Activated CD4-positive, alpha-beta T cell treated with anti-CD3 and anti-CD28 coated beads, Interleukin-2, amount 50 U/mL, for 16 hours (primary cell): ENCODE measurements at regions not wholly inside any gene's neighbourhood (a gene's known extent, or its start where the extent isn't known, plus 50 kb on each side); places are given as distances from the start of the nearest gene placed in this dataset.

Experiments used
- DNase-seq: peaks from one replicate; pipeline ENCODE4 v3.0.0-alpha.2; 2020

DNA sequence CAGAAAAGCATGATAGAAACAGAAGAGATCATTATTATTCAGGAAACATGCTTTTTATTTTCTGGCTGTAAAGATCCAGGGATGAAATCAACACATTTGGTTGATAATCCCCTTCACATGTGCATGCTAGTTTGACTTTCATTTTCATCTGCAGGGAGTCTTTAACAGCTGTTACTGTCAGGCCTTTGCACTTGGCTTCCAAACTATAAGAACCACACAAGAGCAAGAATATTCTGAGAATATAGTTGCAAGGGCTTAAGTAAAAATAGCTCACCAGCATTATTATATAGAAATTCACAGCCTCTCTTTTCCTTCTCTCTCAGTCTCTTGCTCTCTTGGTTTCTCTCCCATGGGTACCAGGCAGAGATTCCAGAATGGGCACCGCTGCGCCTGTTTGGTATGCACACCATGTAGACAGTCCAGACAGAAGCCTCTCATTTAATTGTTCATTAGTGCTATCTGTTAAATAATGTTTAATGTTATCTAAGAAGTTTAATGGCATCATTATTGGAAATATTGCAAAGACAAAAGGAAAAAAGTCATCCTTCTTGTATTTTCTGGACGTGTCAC lies 622.3 kb upstream of the PLXNA2 start:
- no peak for DNase-seq

DNA sequence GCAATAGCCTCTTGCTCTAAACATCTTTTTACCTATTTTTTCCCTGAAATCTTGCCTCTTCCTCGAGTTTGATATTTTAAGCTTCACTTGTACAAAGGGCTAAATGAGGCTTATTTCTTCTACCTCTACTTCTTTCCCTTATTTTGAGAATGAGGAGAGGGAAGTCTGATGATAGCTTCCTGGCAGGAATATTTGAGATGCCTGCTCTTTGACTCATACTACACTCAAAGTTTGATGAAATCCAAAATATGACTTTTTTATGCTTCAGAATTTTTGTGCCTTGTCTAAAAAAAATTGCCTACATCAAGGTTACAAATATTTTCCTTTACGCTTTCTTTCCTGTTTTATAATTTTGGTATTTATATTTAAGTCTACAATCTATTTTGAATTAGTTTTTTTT lies 624.4 kb upstream of the PLXNA2 start:
- no peak for DNase-seq

DNA sequence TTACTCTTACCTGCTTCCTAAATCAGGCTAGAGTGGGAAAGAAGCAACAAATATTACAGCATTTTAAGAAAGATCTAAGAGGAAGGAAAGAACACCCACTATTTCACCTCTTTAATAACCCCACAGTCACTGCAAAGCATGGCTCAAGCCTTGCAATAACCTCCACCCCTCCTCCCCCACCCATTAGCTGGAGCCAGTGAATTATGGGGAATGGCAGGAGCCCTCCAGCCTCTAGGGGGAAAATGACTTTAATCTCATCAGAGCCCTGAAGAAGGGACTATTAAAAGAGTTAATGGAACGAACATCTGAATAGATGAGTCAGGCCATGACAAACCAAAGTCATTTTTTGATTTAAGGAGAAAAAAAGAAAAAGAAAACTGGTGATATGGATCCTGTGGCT lies 630.7 kb upstream of the PLXNA2 start:
- DNase-seq: no peak

DNA sequence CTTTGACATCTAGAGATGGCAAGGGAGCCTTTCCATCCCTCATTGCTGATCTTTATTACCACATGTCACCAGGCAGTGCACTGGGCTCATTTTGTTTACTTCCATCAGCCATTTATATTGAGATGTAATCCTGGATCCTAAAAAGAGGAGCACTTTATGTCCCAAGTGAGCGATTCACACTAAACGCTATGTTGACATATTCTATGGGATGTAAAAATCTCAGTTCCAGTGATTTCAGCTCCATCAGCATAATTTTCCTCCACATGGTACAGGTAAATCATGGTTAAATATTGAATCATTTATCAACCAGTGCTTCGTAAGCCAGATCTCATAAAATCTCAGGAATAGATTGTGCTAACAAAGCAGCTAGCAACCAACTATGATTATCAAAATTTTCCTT lies 634.8 kb upstream of the PLXNA2 start:
- no peak for DNase-seq

DNA sequence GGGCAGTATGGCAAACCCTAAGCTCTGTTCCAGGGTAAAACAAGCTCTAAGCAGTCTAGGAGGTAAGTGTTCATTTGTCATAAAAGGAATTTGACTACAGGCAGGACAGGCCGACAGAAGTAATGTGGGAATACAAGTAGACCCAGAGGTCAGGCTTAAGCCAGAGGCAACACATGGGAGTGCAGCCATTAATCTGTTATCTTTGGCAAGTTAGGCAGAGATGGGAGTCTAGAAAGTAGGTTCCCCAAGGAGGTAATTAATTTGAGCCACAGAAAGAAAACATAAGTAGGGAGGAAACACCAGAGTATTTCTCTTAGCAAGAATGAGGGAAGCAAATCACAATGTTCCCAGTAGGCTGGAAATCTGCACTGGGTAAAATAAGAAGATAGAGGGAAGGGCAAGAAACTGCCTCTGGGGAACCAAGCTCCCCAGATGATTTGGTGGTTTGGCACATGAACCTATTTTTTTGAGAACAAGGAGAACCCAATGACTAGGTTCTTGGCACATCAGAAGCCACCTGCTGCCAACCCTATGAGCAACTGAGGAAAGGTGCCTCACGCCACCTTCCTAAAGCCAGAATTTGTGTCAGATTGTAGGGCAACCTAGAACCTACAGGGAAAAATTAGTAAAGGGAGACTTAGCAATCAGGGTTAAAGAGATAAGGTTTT lies 636.4 kb upstream of the PLXNA2 start:
- DNase-seq: no peak

DNA sequence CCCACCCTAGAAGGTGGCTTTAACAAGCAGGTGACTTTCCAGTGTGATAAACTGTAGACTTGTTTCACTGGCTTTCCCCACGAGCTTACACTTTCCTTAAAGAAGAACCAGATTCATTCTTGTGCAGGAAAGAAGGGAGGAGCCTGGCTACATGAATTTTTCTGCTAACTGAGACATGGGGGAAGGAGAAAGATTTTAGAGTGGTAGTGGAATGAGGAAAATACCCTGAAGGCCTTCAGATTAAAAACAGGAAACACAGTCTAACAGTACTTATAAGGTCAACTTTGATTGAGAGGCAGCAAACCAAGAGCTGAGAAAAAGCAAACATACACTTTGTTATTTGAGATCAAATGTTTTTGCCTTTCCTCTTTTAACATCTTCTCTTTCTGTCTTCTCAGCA lies 640.9 kb upstream of the PLXNA2 start:
- DNase-seq: no peak

DNA sequence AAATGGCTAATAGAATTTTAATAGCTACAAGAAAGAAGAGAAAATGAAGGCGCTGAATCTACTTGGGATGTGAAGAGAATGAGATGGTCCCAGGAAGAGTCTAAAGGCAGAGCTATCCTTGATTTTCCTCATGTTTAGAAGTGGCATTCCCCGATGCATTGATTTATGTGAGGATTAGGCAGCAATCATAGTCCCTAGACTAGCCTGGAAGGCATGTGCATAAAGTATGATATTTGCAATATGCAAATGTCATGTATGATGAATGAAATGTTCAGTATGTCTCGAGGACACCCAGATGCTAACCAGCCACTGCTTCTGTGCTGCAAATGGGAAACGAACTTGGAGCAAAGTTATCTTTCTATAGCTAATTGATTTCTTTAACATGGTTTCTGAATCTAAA lies 641.5 kb upstream of the PLXNA2 start:
- DNase-seq: no peak

DNA sequence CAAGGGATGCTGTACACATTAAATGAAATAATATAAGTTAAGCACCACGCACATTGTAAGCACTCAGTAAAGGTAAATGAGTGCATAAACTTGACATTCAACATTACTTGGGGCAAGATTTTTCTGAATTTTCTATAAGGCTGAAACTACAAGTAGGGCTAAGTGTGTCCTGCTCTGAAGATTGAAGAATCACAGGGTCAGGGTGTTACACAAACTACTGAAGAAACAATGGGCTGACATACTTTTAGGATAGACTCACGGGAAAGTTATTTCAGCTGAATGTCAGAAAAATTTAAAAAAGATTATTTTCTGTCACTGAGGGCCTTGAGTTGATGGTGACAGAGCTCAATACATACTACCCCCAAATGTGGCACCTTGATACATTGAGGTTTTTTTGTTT lies 644.2 kb upstream of the PLXNA2 start:
- DNase-seq: no peak

DNA sequence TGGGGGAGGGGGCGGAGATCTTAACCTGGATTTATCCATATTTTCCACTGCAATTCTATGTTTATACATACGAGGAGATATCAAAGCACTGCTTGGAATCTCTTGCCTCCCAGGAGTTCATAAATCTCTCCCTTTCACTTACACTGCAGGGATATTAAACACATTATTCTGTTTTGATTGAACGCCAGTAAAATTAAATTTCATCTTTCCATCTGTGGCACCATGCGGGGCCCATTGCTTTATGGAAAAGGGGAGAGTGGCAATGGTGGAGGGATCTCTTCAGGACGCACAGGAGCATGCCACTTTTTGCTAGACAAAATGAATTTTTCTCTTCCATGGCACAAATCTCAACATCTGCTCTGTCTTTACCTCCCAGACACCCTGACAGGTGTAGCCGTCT lies 648.0 kb upstream of the PLXNA2 start:
- DNase-seq: no peak

DNA sequence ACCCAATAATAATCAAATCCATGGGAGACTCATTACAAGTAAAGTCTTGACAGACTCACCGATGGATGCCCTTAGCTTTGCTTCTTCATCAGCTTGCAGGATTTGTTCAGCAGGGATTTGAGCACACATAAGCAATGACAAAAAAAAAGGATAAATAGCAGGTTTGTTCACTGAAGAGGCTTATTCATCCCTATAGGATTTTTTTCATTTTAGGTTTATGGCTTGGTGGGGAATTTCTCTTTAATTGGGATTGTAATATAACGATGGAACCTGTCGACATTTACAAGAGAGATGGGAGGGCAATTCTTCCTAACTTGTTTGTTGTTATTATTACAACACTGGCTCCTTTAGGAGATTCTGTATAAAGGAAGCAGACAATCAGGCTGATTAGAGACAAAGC lies 649.1 kb upstream of the PLXNA2 start:
- DNase-seq: no peak

DNA sequence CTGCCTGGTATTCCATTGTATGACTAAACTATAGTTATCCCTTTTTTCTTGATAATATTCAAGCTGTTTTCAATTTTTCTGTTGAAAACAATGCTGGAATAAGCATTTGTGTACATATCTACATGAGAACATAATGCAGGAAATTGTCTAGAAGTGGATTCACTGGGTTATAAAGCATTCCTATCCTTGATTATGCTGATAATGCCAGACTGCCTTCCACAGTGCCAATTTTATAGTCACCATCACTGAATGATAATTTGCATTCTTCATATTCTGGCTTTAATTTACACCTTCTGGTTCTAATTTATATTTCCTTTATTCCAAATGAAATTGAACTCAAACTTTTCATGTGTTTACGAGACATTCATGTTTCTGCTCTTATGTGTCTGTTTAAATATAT lies 651.0 kb upstream of the PLXNA2 start:
- DNase-seq: no peak

DNA sequence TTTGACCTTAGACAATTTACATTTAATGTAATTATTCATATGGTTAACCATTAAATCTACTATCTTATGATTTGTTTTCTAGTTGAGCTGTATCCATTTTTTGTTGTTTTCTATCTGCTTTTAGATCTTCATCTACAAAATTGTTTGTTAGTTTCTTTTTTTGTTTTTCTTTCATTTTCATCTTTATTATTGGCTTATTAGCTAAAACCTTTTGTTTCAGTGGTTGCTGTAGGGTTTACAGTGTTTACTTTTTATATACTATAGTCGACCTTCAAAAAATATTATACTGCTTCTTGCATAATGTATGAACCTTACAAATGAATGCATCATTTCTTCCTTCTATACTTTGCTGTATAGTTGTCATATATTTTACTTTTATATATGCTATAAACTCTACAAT lies 651.6 kb upstream of the PLXNA2 start:
- DNase-seq: no peak

DNA sequence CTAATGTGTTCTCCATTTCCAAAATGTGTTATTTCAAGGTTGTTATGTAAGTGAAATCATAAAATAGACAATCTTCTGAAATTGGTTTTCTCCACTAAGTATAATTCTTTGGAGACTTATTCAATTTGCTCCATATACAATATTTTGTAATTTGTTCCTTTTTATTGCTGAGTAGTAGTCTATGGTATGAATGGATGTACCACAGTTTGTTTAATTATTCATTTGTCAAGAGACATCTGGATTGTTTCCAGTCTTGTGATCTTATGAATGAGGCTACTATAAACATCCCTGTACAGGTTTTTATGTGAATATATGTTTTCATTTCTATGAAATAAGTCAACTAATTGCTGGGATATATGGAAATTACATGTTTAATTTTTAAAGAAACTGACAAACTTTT lies 652.6 kb upstream of the PLXNA2 start:
- DNase-seq: no peak

DNA sequence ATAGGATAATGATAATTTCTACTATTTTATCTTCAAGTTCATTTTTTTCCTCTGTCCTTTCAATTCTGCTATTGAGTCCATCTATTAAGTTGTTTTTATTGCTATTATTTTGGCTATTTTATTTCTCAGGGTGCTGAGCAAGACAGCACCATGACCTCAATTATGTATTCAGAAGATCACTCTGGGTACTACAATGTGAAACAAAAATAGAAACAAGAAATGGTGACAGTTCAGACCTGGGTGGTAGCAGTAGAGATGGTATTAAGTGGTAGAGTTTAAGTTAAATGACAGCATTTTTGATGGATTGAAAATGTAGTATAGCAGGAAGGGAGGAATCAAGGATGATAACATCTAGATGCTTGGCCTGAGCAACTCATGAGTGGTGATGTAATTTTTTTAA lies 655.3 kb upstream of the PLXNA2 start:
- DNase-seq: no peak

DNA sequence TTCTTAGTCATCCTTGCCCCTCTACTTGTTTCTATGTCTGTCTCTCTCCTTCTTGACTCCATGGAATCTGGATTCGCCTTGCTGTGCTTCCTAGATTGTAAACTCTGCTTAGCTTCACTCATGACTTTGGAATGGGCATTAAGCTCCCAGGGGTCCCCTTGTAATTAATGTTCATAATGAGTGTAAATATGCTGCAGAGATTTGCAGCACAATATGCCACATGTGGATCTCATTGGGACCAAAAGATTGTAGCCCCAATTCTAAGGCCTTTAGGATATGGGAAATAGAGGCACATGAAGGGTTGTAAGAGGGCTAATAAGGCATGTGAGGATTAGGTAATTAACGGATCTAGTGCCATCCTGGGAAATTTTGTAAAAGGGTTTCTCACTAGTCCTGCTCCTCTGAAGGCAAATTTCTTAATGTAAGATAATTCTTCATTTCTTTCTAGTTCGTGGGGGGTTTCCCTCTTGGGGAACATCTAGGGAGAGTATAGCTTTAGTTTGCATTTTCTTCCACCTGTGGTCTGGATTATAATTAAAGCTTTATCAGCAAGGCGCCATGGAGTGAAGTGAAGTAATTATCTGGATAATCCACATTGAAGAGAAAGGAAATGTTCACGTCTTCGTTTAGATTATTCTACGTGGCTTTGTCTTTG lies 659.2 kb upstream of the PLXNA2 start:
- no peak for DNase-seq

DNA sequence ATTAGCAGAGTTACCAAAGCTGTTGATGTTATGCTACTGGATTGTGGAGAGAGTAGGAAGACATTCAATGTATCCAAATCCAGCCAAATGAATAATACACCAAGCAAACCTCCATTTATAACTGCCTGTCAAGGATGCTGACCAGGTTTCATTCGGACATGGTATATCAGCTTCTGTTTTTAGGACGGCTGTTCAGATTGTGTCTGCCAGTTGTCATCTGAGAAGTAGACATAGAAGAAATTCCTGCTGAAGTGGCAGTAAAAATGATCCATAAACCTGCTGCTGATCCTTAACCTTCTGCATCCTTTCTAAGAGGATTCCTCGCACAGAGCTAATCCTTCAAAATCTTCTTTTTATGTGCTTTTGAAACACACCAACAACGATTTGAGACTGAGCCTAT lies 663.6 kb upstream of the PLXNA2 start:
- no peak for DNase-seq

DNA sequence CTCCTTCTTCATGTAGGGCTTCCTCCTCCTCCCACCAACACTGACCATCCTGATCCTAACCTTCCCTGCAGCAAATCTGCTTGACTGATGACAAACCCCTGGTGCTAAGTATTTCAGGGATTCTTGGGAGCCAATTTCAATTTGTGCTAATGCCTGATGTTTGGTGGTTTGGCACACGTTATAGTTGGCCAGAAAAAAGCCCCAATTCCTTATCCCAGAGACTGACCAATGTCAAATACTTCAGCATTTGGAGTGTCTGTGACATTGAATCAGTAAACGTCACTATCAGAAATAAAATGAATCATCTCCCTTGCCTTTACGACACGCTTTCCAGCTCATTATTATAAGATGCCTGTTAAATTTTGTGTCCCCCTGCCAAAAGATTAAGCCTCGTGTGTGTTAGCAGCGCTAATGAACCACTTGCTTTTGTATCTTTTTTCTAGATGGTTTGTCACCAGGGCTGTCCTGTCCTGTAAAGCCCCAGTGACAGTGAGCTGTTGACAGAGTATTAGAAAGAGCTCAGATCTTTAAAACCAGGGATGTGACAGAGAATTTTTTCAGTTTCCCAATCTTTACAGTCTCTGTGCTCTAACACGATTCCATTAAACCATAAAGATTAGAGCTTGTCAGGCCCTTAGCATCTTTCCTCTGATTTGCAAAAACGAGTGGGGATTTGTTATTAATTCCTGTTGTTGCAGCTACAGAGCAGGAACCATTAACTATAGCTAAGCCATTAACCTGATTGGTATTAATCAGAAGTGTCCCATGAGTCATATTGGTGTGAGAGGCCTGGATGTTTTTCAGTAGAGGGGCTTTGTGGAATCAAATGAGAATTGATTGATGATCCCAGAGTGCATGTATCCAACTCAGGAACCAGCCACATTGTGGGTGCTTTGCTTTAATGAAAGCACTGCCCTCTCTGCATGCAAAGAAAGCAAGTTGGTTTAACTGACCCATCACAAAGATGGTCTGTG lies 665.1 kb upstream of the PLXNA2 start:
- DNase-seq: no peak

DNA sequence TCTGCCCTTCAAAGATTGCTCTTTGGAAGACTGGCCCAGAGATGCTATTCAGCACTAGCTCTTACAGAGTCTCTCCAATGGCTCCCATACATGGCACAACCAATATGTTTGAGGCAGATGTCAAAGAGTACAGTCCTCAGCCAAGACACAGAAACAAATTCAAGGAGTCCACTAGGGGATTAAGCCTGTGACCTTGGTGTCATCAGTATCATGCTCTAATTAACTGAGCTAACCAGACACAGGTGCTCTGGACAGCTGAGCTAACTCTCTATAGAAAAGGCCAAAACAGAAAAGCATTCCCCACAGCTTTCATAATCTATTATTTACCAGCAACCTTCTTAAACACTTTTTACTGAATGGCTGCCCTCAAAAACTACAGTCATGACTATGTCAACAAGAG lies 666.0 kb upstream of the PLXNA2 start:
- DNase-seq: no peak

DNA sequence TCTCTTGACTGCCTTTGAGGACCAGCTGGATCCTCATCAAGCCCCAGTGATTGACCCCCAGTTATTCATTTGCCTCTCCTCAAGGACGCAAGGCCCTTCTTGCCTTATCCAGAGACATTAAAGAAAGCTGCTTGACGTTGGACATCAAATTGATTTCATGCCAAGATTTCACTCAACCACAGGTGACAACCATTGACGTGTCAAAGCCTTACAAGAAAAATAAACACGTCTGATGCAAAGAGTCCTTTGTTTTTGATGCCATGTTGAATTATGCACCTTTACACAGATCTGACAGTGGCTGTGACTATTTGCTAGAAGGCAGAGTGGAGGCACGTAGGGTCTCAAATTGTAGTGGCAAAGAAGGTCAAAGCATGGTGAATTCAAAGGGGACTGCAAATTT lies 666.2 kb upstream of the CAMK1G start:
- DNase-seq: no peak

DNA sequence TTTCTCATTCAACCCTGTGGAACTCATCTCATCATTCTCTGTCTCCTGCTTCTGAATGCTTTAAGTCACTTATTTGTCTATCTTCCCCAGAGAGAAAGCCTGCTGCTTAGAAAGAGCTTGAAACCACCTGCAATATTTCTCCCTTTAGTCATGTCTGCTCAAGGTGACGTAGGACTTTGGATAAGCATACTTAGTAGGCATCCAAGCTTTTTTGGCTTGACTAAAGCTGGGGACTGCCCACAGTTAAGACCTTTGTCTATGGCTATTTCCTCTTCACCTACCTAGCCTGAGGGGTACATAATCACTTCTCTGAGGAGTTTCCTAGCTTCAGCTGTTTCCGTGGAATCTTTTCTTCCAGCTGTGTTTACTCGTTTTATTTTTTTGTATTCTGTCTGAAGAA lies 665.8 kb upstream of the CAMK1G start:
- no peak for DNase-seq

DNA sequence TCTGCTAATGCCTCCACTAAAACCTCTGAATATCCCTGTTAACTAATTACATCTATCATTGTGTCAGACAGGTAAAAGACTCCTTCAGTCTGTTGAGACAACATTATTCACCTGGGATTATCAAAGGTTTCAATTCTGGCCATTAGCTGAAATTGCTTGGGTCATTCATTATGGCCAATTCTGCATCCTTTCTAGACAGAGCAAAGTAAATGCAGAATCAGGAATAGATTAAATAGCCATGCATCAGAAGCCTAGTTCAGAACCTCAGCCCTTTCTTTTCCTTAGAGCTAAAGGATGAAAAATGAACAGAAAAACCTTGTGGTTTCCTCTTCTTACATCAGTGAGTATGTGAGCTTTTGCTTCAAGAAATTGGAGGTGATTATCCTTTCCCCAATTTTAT lies 665.4 kb upstream of the CAMK1G start:
- DNase-seq: no peak

DNA sequence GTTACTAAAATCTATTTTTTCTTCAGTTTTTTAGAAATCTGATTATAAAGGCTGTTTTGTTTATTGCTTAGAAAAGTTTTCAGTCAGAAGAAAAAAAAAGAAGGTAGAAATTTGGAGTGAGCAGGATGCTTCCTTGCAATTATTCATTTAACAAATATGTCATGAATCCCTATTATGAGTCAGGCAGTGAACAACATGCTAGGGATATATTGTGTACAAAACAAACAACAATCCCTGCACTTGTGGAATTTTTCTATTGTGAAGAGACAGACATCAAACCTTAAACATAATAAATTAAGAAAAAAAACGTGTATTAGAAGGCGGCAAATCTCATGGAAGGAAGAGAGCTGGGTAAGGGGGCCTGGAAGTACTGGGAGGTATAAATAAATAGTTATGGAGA lies 664.1 kb upstream of the CAMK1G start:
- DNase-seq: no peak

DNA sequence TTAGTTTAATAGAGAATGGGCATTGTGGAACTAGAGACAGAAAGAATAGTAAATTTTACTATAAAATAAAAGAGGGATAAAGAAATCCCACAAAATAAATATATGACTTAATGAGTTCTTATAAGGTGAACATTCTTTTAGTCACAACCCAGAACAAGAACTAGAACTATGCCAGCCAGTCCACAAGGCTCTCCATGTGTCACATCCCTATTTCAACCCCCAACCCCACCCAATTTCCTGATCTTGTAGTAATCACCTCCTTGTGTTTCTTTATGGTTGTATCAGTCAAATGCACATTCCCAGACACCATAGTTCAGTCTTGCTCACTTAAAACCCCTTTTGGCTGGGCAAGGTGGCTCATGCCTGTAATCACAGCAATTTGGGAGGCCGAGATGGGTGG lies 662.3 kb upstream of the CAMK1G start:
- no peak for DNase-seq

DNA sequence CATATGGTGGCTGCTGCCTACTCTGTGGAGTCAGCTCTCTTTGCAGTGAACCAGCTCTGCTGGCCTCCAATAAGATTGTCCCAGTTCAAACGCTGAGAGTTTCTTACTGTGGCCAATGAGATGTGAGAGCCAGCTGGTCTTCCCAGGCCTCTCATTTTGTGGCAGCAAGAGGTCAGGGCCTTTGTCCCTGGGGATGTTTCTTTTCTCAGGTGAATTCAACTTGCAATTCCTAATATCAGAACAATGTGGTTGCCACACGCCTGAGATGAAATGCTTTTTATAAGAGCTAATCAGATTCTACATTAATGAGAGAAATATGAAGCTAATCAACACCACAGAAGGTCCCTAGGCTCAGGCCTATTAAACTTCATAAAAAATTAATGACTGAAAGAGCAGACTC lies 660.1 kb upstream of the CAMK1G start:
- DNase-seq: no peak
